GM18858 (cell line): ENCODE measurements at regions not wholly inside any gene's neighbourhood (a gene's known extent, or its start where the extent isn't known, plus 50 kb on each side); places are given as distances from the start of the nearest gene placed in this dataset.

Experiments
- ATAC-seq: cut with Tn5 transposase; IDR thresholded peaks from one replicate; pipeline ENCODE4 v1.9.1; 2021; ENCODE audit not compliant: unreplicated experiment

GRCh38 chrX:2608638-2609430 lies 82.3 kb upstream of the CD99 start:
- peak; percentile 81 for ATAC-seq

DNA sequence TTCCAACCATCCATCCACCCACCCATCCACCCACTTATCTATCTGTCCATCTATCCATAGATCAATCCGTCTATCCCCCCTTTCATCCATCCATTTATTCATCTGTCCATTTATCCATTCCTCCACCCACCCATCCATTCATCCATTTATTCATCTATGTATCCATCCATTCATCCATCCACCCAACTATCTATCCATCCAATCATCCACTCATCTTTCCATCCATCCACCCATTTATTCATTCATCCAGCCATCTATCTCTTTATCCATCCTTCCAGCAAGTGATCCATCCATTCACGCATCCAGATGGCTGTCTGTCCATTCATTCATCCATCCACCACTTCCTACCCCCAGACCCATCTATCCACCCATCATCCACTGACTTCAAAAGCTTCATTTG lies 84.0 kb upstream of the CD99 start:
- no peak for ATAC-seq

GRCh38 chrX:2600564-2600963 lies 90.5 kb upstream of the CD99 start:
- no peak for ATAC-seq

DNA sequence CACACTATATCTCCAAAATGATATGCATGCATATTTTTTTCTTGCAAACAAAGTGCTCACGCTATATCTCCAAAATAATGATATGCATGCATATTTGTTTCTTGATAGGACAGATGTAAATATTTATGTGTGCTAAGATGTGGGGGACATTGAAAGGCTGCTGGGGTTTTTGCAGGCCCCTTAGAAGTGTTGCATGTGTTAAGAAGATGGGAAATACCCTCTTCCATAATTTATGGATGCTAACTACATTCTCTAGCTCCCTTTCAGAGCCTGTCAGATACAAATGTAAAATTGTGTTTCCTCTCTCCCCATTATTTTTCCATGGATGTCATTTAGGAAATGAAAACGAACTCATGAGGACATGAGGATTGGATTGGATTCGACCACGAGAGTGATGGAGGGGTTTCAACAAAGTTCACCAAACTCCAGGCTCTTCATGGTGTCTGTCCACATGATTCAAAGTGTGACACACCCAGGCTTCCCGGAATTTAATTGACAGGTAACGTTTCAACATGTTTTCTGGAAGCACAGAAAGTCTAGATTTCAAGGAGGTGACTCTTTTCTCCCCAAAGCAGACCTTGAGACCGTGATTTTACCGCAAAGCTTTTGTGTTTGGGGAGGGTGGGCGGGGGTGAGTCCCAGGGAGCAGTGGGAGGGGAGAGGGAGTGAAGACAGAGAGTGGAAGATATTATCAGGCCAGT lies 94.4 kb upstream of the CD99 start:
- ATAC-seq, result no peak

DNA sequence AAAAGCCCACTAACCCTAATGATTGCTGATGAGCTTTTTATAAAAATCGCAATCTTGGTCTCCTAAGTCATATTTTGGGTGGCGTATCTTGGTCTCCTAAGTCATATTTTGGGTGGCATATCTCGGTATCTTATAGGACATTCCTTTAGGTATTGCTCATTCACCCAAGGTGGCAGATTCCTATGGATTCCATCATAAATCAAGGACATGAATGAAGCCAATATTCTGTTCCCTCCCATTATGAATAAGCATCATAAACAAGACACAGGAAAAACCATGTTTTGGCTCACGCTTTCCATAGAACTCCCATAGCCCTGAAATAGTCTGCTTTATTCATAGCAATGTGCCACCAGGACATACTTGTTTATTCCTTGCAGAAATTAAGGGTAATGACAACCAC lies 95.0 kb upstream of the CD99 start:
- no peak for ATAC-seq

GRCh38 chrX:2595258-2595657 lies 94.5 kb upstream of the DHRSX start:
- no peak for ATAC-seq

DNA sequence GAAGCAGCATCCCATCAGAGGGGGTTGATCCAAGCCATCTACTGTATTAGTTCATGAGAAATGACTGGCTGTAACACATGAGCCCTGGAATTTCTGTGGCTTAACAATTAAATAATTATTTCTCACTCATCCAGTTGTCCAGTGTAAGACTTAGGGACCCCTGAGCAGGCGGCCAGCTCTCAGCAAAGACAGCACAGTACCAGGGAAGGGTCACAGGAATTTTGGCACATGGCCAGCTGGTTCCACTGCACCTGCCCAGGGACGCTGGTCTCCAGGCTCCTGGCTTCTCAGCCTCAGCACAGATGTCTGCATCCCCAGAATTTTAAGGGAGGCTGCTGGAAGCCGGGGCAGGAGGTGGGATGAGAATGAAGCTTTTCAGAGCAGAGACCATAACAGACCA lies 93.7 kb upstream of the DHRSX start:
- no peak for ATAC-seq

GRCh38 chrX:2592279-2592678 lies 91.5 kb upstream of the DHRSX start:
- ATAC-seq, result no peak

- ATAC-seq, result no peak
These were observed 88.6 kb upstream of the DHRSX start for GRCh38 chrX:2589186-2590020.

GRCh38 chrX:2588049-2588448 lies 87.3 kb upstream of the DHRSX start:
- no peak for ATAC-seq

- no peak for ATAC-seq
These were observed 86.4 kb upstream of the DHRSX start for GRCh38 chrX:2587146-2587545.

DNA sequence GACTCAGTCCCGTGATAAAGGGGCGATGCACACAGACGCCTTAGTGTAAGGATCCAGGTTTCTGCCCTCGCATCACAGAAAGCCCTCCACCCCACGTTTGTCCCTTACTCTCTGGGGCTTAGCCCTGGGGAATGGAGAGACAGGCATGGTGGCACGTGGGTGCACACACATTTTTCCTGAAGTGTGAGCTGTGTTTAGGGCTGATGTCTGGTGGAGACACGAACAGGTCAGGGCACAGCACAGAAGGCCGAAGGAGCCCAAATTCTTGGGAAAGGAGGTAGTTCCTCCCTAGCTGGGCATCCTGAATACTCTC lies 84.3 kb upstream of the DHRSX start:
- ATAC-seq, result no peak

- no peak for ATAC-seq
These were observed 83.7 kb upstream of the DHRSX start for GRCh38 chrX:2584251-2585157.

DNA sequence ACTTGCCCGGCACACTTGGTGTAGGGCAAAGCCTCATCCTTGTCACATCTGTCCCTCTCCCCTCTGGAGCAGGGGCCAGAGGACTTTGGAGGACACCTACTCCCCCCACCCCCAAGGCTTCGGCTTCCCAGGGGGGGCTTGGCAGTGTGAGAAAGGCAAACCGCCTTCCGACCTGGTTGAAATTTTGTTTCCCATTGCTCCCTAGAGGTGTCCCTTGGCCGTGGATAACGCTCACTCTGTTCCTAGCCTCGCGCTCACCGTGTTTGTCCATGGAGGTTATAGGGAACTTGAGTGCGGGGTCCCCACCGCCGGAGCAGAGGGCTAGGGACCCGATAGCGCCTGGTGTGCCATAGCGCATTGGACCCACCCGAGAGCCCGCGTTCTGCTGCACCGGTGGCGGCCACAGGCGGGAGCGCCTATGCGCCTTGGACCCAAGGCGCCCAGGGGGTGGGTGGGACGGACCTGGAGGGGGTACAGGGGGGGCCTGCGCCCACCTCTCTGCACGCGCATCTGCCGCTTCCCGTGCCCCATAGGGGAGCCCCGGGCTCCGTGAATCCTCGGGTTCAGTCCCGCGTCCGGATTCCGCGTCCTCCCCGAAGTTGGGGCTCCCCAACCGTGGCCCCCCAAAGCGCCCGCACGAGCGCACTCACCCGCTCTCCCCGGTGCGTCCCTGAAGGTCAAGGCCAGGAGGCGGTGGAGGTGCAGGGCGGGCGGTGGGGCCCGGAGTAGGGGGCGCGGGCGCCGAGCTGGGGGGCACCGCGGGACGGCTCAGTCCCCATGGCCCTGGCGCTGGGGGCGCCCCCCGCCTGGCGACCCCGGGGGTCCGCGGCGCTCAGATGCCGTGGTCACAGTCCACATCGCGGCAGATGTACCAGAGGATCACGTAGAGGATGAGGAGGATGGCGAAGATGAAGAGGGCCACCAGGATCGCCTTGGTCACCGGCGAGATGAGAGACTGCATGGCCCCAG lies 82.7 kb upstream of the DHRSX start:
- ATAC-seq, result no peak

GRCh38 chrX:2582667-2583066 lies 81.9 kb upstream of the DHRSX start:
- no peak for ATAC-seq

DNA sequence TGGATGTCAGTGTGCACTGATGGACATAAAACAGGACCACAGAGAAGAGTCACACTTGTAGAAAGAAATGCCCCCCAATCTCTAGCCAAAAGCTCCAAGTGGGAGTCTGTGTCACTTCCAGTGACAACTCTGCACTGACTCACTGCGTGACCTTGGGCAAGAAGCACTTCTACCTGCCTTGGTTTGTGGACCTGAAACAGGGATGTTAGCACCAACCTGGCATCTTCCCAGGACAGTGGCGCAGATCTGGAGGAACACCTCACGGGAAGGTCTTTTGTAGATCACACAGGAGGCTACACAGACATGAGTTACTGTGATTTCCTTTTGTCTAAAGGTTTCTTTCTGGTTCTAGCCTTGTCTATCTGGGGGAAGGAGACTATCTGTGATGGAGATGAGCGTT lies 80.5 kb upstream of the DHRSX start:
- ATAC-seq, result no peak

DNA sequence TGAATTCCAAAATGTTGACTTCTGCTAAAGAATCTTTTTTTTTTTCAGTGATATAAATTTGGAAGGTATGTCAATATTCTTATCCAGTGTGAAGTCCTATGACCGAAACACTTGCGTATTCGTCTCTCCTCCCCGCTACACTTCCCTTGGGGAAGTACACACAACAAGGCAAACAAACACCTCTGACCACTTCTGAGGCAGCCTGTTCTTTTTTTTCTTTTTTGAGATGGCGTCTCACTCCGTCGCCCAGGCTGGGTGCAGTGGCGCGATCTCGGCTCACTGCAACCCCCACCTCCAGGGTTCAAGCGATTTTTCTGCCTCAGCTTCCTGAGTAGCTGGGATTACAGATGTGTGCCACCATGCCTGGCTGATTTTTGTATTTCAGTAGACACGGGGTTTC lies 78.1 kb upstream of the DHRSX start:
- no peak for ATAC-seq

- no peak for ATAC-seq
These were observed 77.2 kb upstream of the DHRSX start for GRCh38 chrX:2577844-2578466.

DNA sequence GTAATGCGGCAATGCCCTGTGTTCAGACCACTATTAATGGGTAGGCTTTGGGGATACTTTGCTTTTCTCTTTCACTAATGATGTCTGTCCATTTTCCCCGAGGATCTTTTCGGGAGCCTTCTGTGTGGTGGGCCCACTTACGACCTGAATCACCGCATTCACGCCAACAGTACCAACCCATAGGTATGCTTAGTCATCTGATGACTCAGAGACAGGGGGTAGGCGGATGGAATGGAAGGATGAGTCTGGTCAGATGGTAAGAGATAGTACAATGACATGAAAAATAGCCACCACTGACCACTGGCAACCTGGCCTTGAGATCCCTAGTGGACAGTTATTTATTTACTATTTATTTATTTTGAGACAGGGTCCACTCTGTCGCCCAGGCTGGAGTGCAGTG lies 76.0 kb upstream of the DHRSX start:
- no peak for ATAC-seq
